WTC11 (cell line): ENCODE measurements at regions not wholly inside any gene's neighbourhood (a gene's known extent, or its start where the extent isn't known, plus 50 kb on each side); places are given as distances from the start of the nearest gene placed in this dataset.

Experiments
- AFF4 ChIP-seq: sonication (generic); formaldehyde crosslinking; IDR thresholded peaks from 2 replicates; pipeline ENCODE4 v1.8.1; 2023; ENCODE audit warnings: mild to moderate bottlenecking, missing genetic modification reagents, borderline replicate concordance
- ARID4B ChIP-seq: sonication (generic); formaldehyde crosslinking; IDR thresholded peaks from 2 replicates; pipeline ENCODE4 v1.8.0; 2023; ENCODE audit warnings: missing genetic modification reagents, mild to moderate bottlenecking, borderline replicate concordance
- ATF2 ChIP-seq: sonication (generic); formaldehyde crosslinking; IDR thresholded peaks from 2 replicates; pipeline ENCODE4 v1.8.1; 2022; ENCODE audit warnings: low read depth, missing genetic modification reagents, borderline replicate concordance
- CTCF ChIP-seq: fragments of 200-600 bp; IDR thresholded peaks from 2 replicates; pipeline ENCODE4 v1.8.0; 2022; ENCODE audit warnings: antibody characterized with exemption

DNA sequence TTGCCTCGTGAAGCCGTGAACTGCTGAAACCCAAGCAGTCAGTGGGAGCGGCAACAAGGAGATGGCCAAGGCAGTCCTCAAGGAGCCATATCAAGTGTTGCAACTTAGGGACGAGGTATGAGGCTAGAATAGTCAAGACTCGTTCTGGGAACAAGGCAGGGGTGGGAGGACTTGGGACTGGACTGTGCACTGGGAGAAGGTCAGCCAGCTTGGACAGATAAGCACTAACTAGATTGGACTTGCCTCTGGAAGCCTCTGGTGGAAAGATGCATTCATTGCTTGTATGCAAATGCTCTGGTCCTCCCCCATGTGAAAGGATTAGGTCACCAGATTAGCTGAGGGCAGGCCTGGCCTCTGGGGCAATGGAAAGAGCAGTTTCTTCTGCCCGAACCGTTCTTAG lies 123.3 kb upstream of the CTNNB1 start:
- TF ChIP-seq CTCF (no peak), AFF4 (CRISPR knock-in tag) (no peak), ATF2 (CRISPR knock-in tag) (no peak), ARID4B (no peak)
